Stimulated activated CD4-positive, alpha-beta T cell treated with anti-CD3 and anti-CD28 coated beads, Interleukin-12 subunit alpha, Interleukin-12 subunit beta, amount 100 ng/mL, for 4 hours (primary cell): ENCODE measurements at regions not wholly inside any gene's neighbourhood (a gene's known extent, or its start where the extent isn't known, plus 50 kb on each side); places are given as distances from the start of the nearest gene placed in this dataset.

ENCODE experiments used
- DNase-seq: peaks from one replicate; pipeline ENCODE4 v3.0.0-alpha.2; 2020

DNA sequence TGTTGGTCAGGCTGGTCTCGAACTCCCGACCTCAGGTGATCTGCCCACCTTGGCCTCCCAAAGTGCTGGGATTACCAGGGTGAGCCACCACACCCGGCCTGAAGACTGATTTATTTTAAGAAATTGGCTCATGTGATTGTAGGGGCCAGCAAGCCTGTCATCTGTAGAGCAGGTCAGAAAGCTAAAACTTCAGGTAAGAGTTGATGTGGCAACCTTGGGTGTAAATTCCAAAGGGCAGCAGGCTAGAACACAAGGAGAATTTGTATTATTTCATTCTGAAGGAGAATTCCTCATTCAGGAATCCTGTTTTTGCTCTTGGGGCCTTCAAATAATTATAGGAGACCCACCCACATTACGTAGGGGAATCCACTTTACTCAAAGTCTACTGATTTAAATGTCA lies 728.7 kb downstream of the LTN1 start:
- DNase-seq, result no peak

DNA sequence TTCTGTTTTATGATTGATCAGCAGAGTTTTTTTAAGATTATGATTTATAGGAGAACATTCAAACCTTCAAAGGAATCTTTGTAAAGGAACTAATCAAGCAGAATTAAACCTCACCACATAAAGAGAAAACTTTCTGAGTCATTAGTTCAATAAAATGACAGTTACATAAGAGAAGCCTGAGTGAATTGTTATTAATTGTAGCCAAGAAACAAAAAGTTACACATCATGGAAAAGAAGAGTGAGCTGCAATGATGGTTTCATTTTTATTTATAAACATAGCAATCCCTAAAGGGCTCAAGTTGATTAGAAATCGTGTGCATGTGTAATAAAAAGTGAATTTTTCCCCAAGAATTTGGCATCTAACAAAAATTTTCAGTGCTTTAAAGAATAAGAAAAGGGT lies 731.4 kb downstream of the LTN1 start:
- no peak for DNase-seq

DNA sequence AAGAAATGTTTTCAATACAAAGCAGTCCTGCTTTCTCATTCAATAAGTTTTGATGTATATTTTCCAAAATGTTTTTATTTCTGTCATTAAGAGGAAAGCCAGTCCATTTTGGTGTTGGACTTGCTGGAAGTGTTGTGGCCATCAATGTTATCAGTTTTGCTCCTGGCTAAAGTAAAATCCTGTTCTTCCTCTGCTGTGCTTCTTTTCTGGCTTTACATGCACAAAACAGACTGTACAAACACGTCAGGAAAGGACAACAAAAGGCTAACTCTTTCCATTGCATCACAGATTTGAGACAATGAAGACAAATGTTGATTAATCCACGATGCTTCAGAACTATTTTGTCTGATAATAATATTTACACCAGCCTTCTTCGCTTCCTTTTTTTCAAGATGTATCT lies 735.4 kb downstream of the LTN1 start:
- DNase-seq, result no peak

GRCh38 chr21:28256837-28257236 lies 735.8 kb downstream of the LTN1 start:
- no peak for DNase-seq

DNA sequence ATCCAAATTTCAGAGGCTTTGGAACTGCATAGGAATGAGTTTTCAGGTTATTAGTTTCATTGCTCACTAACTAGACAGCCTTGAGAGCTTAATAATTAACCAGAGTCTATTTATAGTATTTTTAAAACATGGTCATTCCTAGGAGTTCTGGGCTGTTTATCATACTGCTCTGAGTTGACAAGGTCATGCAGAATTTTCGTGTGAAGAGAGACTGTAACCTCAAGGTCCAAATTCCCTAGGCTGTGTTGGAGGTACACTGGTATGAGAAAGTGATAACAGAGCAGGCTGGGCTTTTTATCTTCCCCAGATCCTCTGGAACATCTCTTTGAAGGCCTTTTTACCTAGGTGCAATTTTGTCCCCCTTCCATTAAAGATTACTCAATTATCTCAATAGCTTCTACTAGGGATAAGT lies 736.3 kb downstream of the LTN1 start:
- DNase-seq, result no peak

DNA sequence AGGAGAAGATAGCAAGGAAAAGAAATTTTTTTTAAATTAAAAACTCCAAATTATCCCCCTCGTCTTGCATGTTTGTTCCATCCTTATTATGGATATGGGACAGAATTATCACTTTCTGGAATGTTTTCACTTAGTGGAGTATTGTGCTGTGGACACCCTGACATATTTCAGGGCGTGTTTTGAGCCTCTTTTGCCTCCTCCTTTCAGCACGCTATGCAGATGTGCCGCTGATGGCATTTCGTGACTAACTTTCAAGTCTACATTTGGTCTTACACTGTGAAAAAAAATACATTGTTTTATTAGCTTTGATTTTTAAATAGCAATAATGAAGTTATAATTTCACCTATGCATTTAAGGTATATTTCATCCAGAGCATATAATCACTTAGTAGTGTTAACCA lies 738.7 kb downstream of the LTN1 start:
- no peak for DNase-seq

- no peak for DNase-seq
Measured at GRCh38 chr21:28253338-28253737, 739.3 kb downstream of the LTN1 start.

GRCh38 chr21:28252928-28253327 lies 739.7 kb downstream of the LTN1 start:
- DNase-seq, result no peak

- no peak for DNase-seq
Measured at GRCh38 chr21:28250946-28251345, 741.7 kb downstream of the LTN1 start.

GRCh38 chr21:28247454-28248020 lies 745.1 kb downstream of the LTN1 start:
- no peak for DNase-seq

DNA sequence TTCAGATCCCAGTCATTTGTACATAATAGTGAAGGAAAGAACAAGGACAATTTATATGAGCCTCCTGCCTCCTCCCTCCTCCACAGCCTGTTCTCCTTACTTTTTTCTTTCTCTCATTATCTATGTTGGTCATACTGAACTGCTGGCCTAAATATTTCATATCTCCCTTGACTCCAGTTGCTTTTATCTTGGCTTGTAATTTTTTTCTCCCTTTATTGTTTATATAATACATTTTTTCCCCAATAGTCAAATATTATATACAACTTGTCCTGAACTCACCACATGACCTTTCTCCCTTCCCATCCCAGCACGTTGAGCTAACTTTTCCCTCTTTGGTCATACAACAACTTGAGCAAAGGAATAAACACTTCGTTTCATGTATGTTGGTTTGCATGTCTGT lies 752.1 kb downstream of the LTN1 start:
- DNase-seq, result no peak

- DNase-seq, result no peak
Measured at GRCh38 chr21:28239340-28239739, 753.3 kb downstream of the LTN1 start.

DNA sequence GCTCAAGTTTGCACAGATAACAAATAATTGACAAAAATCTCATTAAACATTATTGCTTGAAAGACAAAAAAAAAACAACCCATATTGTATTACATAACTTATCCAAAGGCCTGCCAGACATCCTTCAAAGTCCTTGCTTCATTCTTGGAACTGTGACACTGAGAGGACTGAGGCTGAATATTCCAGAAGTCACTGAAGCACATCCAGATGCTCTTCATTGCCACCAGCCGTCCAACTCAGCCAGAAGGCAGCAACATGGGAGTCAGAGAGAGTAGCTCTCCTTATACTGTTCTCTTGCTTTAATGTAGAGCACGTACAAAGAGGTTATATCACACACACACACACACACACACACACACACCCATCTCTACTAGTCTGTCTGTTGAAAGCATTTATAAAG lies 755.0 kb downstream of the LTN1 start:
- no peak for DNase-seq

GRCh38 chr21:28235169-28235895 lies 757.3 kb downstream of the LTN1 start:
- no peak for DNase-seq

- DNase-seq, result no peak
Measured at GRCh38 chr21:28234326-28234725, 758.4 kb downstream of the LTN1 start.

DNA sequence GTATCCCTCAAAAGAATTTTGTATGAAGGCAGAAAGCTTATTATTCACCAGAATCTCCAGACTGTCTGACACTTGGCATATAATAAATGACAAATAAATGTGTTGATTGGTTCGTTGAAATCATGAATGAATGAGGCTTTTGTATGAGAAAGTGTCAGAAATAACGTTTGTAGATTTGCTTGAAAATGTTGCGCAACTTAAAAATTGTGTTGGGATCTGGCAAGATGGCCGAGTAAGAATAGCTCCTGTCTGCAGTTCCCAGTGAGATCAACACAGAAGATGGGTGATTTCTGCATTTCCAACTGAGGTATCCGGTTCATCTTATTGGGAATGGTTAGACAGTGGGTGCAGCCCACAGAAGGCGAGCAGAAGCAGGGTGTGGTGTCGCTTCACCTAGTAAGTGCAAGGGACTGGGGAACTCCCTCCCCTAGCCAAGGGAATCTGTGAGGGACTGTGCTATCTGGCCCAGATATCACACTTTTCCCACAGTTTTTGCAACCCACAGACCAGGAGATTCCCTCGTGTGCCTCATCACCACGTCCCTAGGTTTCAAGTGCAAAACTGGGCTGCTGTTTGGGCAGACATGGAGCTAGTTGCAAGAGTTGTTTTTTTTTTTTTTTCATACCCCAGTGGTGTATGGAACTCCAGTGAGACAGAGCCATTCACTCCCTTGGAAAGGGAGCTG lies 759.0 kb downstream of the LTN1 start:
- DNase-seq, result no peak

DNA sequence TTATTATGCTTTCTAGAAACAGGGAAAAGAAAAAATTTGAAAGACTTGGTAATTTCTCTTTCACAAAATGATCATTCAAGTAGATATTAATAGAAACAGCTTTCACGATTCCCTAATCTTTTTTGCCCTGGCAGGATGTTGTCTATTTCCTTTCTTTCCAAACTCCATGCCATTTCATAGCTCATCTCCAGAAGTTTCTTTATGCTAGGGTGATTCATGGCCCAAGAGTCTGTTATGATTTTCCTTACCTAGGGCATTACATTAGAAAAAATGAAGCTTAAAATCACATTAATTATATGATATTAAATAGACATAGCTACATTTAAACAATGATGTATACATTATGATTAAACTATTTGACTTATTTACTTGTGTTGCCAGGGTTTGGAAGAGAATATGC lies 762.1 kb downstream of the LTN1 start:
- DNase-seq, result no peak

DNA sequence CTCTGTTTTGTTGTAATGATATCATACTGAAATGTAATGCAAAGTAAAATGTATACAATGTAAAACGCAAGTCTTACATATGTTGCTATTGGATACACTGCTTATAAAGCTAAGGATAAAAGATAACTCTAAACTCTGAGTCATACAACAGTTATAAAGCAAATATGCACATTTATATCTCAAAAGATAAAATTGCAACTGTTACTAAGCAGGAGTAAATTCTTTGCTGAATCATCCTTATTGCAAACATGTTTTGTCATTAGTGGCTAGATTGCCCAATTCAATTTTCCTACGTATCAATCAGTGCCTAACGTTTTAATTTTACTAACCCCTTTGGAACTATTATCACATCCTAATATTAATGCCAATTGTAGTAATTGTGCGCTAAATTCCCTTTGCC lies 762.9 kb downstream of the LTN1 start:
- no peak for DNase-seq

- DNase-seq, result no peak
Measured at GRCh38 chr21:28228636-28228995, 764.1 kb downstream of the LTN1 start.

- no peak for DNase-seq
Measured at GRCh38 chr21:28227881-28228635, 764.6 kb downstream of the LTN1 start.

DNA sequence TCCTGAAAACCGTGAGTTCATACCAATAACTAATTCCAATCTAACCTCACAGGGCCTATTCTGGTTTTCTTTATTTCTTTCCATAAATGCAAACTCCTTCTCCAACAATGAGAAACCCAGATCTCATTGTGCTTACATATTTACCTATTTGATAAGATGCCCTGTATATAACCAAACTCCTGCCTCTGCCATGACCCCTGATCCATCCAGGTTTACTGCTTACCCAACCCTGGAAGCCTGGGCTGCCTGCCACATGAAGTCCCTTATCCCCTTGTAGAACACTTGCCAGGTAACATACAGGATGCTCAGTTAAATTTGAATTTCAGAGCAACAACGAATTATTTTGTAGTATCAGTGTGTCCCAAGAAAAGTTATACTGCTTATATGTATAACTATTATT lies 766.1 kb downstream of the LTN1 start:
- DNase-seq, result no peak

DNA sequence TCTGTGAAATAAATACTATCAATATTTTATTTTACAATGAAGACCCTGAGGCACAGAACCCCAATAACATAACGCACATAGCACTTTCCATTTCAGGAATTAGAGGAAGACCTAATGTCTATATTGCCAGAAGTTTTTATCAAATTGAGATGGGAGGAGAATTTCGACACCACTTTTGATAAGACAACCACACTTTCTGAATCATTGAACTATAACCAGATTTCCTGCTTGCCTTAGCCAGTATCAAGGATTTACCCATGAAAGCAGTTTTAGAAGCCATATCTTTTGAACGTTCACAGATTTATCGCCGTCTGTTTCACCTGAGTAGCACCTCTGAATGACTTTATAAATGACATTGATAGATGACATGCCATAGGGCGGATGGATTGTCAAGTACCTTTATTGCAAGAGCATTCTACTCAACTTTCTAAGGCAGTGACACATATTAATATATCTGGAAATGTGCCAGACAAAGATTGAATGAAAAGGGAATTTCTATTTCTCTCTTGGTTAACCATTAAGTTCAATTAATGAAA lies 768.4 kb downstream of the LTN1 start:
- no peak for DNase-seq

GRCh38 chr21:28221984-28222383 lies 770.7 kb downstream of the LTN1 start:
- no peak for DNase-seq

DNA sequence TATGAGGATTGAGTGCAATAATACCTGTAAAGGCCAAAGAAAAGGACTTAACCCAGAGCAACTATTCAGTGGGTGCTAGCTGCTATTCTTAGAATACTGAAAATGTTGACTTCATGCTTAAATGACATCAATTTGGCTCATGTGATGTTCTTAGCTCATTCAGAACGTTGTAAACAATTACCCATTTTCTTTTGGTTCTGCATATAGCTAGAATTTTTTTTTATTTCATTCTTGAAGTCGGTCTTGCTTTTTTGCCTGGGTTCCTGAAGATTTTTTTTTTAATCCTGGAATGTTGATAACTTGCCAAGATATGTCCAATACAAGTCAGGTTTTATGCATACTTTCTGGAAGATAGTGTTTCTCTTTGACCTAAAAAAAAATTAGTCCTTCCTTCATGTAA lies 772.0 kb downstream of the LTN1 start:
- no peak for DNase-seq
